ENCODE measurements at regions not wholly inside any gene's neighbourhood (a gene's known extent, or its start where the extent isn't known, plus 50 kb on each side); places are given as distances from the start of the nearest gene placed in this dataset.
"Not testable (repeated sequence)": the region's sequence is repeated elsewhere in the genome, so short reads cannot be mapped to it uniquely, and the experiment has no call there.

GRCh38 chr18:30679285-30679930 is 363.1 kb downstream of the DSC3 start:
- BruUV-seq (replicated peaks) = no TSS peak
- DNase-seq = no peak
- Histone ChIP-seq H3K9me3 (no peaks in the 10 kb centered on the region), H3K4me1 (no peaks in the 10 kb centered on the region), H3K4me3 (ENCODE audit: low read depth, low read length) (no peak overlapping the region), H3K36me3 (ENCODE audit: control insufficient read depth, insufficient read depth, low read length) (no peaks in the 10 kb centered on the region), H3K27me3 (replicated peaks; ENCODE audit: control insufficient read depth, insufficient read depth, low read length) (no peaks in the 10 kb centered on the region)
- ChIA-PET POLR2A (no interaction called here), CTCF (no interaction called here)
- Mint-ChIP-seq H3K27me3 (ENCODE audit: insufficient read depth, unreplicated experiment) (no peaks in the 10 kb centered on the region), H3K4me3 (ENCODE audit: unreplicated experiment) (no peak overlapping the region), H3K9me3 (ENCODE audit: unreplicated experiment) (no peaks in the 10 kb centered on the region), H3K36me3 (ENCODE audit: insufficient read depth, unreplicated experiment) (no peaks in the 10 kb centered on the region), H3K4me1 (ENCODE audit: low read depth, unreplicated experiment) (no peaks in the 10 kb centered on the region), H3K27ac (ENCODE audit: unreplicated experiment) (no peak overlapping the region)
- intact Hi-C loops (cut with micrococcal nuclease; ENCODE audit: unreplicated experiment) = no loop called here
- TF ChIP-seq CTCF (IDR thresholded peaks at IDR 0.05; ENCODE audit: insufficient read depth in 1 of 2, low read depth in 1 of 2, low read length in 1 of 2, severe bottlenecking in 1 of 2, unreplicated experiment in 1 of 2) = no peak

- H3K27me3 Mint-ChIP-seq (ENCODE audit: insufficient read depth, unreplicated experiment); intact Hi-C loops (cut with micrococcal nuclease; ENCODE audit: unreplicated experiment); H3K9me3 ChIP-seq; H3K4me3 Mint-ChIP-seq (ENCODE audit: unreplicated experiment); BruUV-seq (replicated peaks); POLR2A ChIA-PET; H3K27me3 ChIP-seq (replicated peaks; ENCODE audit: control insufficient read depth, insufficient read depth, low read length); CTCF ChIA-PET; H3K27ac Mint-ChIP-seq (ENCODE audit: unreplicated experiment); DNase-seq; H3K9me3 Mint-ChIP-seq (ENCODE audit: unreplicated experiment); H3K4me3 ChIP-seq (ENCODE audit: low read depth, low read length); H3K36me3 ChIP-seq (ENCODE audit: control insufficient read depth, insufficient read depth, low read length); H3K4me1 ChIP-seq; H3K36me3 Mint-ChIP-seq (ENCODE audit: insufficient read depth, unreplicated experiment); H3K4me1 Mint-ChIP-seq (ENCODE audit: low read depth, unreplicated experiment): not testable (repeated sequence)
Observed at GRCh38 chr18:30677813-30678212, 364.7 kb downstream of the DSC3 start.

GRCh38 chr18:30676053-30676480 is 366.5 kb downstream of the DSC3 start:
- POLR2A ChIA-PET = no interaction called here
- CTCF ChIA-PET = no interaction called here
- intact Hi-C loops (cut with micrococcal nuclease; ENCODE audit: unreplicated experiment) = no loop called here

More at GRCh38 chr18:30676053-30676480, 366.5 kb downstream of the DSC3 start:
- no peak overlapping the region for H3K4me3 ChIP-seq (ENCODE audit: low read depth, low read length)
- TF ChIP-seq CTCF (IDR thresholded peaks at IDR 0.05; ENCODE audit: insufficient read depth in 1 of 2, low read depth in 1 of 2, low read length in 1 of 2, severe bottlenecking in 1 of 2, unreplicated experiment in 1 of 2) = no peak
- H3K4me3 Mint-ChIP-seq (ENCODE audit: unreplicated experiment) = no peak overlapping the region
- H3K36me3 ChIP-seq (ENCODE audit: control insufficient read depth, insufficient read depth, low read length) = no peaks in the 10 kb centered on the region
- DNase-seq = no peak
- H3K27me3 Mint-ChIP-seq (ENCODE audit: insufficient read depth, unreplicated experiment) = no peaks in the 10 kb centered on the region
- H3K27me3 ChIP-seq (replicated peaks; ENCODE audit: control insufficient read depth, insufficient read depth, low read length) = no peaks in the 10 kb centered on the region
- no peak overlapping the region for H3K27ac Mint-ChIP-seq (ENCODE audit: unreplicated experiment)
- no peaks in the 10 kb centered on the region for H3K9me3 ChIP-seq
- no TSS peak for BruUV-seq (replicated peaks)
- H3K9me3 Mint-ChIP-seq (ENCODE audit: unreplicated experiment) = no peaks in the 10 kb centered on the region
- no peaks in the 10 kb centered on the region for H3K36me3 Mint-ChIP-seq (ENCODE audit: insufficient read depth, unreplicated experiment)
- H3K4me1 Mint-ChIP-seq (ENCODE audit: low read depth, unreplicated experiment) = no peaks in the 10 kb centered on the region
- H3K4me1 ChIP-seq = no peaks in the 10 kb centered on the region
